Hepatocyte (in vitro differentiated cells): ENCODE measurements at regions not wholly inside any gene's neighbourhood (a gene's known extent, or its start where the extent isn't known, plus 50 kb on each side); places are given as distances from the start of the nearest gene placed in this dataset.

Experiments
- EZH2 ChIP-seq: fragments of 200-600 bp; sonication (generic); IDR thresholded peaks from 2 replicates; pipeline ENCODE4 v1.6.1; 2016; ENCODE audit warnings: antibody characterized with exemption, mild to moderate bottlenecking, borderline replicate concordance
- EZH2phosphoT487 ChIP-seq: fragments of 200-600 bp; sonication (generic); IDR thresholded peaks from one replicate; pipeline ENCODE4 v1.6.1; 2018; ENCODE audit warnings: antibody characterized with exemption, mild to moderate bottlenecking, low read depth, moderate library complexity; ENCODE audit not compliant: unreplicated experiment, severe bottlenecking
- TF ChIP-seq, protein P1 (sequence below): fragments of 200-600 bp; sonication (generic); IDR thresholded peaks from 2 replicates; pipeline ENCODE4 v1.5.1; 2016; ENCODE audit warnings: antibody characterized with exemption, mild to moderate bottlenecking; ENCODE audit not compliant: poor library complexity

DNA sequence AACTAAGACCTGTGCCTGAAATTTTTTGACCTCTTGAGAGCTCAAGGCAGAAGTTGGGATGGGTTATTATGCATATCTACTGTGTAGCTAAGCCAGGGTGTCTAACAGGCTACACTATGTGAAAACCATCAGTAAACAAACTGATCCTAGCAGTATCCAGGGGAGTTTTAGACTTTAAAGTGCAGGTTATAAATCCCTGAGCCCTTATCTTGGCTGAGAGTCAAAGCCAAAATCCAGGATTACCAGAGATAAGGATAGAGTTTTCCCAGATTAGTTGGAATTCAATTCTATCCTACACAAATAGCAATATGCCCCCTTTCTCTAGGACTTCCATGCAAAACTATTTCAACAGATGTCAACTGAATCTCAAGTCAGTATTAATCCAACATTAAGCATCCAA is 1229.7 kb downstream of the GRIK2 start:
- TF ChIP-seq, protein P1, sequence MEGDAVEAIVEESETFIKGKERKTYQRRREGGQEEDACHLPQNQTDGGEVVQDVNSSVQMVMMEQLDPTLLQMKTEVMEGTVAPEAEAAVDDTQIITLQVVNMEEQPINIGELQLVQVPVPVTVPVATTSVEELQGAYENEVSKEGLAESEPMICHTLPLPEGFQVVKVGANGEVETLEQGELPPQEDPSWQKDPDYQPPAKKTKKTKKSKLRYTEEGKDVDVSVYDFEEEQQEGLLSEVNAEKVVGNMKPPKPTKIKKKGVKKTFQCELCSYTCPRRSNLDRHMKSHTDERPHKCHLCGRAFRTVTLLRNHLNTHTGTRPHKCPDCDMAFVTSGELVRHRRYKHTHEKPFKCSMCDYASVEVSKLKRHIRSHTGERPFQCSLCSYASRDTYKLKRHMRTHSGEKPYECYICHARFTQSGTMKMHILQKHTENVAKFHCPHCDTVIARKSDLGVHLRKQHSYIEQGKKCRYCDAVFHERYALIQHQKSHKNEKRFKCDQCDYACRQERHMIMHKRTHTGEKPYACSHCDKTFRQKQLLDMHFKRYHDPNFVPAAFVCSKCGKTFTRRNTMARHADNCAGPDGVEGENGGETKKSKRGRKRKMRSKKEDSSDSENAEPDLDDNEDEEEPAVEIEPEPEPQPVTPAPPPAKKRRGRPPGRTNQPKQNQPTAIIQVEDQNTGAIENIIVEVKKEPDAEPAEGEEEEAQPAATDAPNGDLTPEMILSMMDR, result no peak
- TF ChIP-seq EZH2 (no peak), EZH2phosphoT487 (no peak)
